HCT116 (cell line): ENCODE measurements at regions not wholly inside any gene's neighbourhood (a gene's known extent, or its start where the extent isn't known, plus 50 kb on each side); places are given as distances from the start of the nearest gene placed in this dataset.

ENCODE experiments used
- ATAC-seq: fragments of 200-7000 bp; cut with Tn5 transposase; 2 replicates; pipeline ENCODE4 v1.9.1; 2020; ENCODE audit warnings: mild to moderate bottlenecking, moderate library complexity
- BruUV-seq: library from RNA; stranded (reverse); fragments of 400-500 nt; replicated peaks from 2 replicates; lab custom pipeline; 2021; lab: Mats Ljungman, UMichigan
- CTCF ChIA-PET: fragments of 300-600 bp; sonication (Branson Sonifier 250); formaldehyde crosslinking; loops from one replicate; lab custom pipeline; 2021; ENCODE audit warnings: antibody characterized with exemption; lab: Charles Lee
- POLR2A ChIA-PET: fragments of 300-600, 350-600 bp; sonication (Branson Sonifier 250); formaldehyde crosslinking; loops from one replicate; lab custom pipeline; 2021; ENCODE audit warnings: antibody characterized with exemption; lab: Charles Lee
- RAD21 ChIA-PET, 2 experiments: fragments of 300-600 bp; sonication (Branson Sonifier 250); formaldehyde crosslinking; loops; one replicate each; lab custom pipeline; 2023; ENCODE audit warnings: low total read pairs in 2 of 2; ENCODE audit not compliant: uncharacterized antibody in 2 of 2, unreplicated experiment in 2 of 2, low non-redundant PET in 1 of 2; lab: Charles Lee
- DNase-seq: peaks from one replicate; pipeline ENCODE4 v3.0.0-alpha.2; 2010; ENCODE audit warnings: low read depth, low spot score
- H2AFZ ChIP-seq: fragments of 200-600 bp; shearing (Covaris generic), sonication (generic); 2 replicates; pipeline ENCODE4 v1.6.1; 2017; ENCODE audit warnings: low read depth, mixed run types, mixed read lengths, antibody characterized with exemption, low read length; ENCODE audit not compliant: poor library complexity, severe bottlenecking
- H3K27ac ChIP-seq: 2 replicates; pipeline ENCODE4 v1.5.1; 2012; ENCODE audit warnings: low read depth, low read length
- H3K27me3 ChIP-seq: fragments of 200-600 bp; sonication (generic); 2 replicates; pipeline ENCODE4 v1.6.1; 2016; ENCODE audit warnings: mixed run types, low read length, mixed read lengths; ENCODE audit not compliant: insufficient read depth
- H3K36me3 ChIP-seq, 2 experiments: fragments of 200-500 bp in 1 of 2; fragments of 200-600 bp in 1 of 2; sonication (Bioruptor generic) in 1 of 2; sonication (generic) in 1 of 2; 2 replicates each; pipeline versions ENCODE4 v1.5.1 to v1.6.1; 2014 to 2016; ENCODE audit warnings: low read length in 2 of 2, inconsistent platforms in 1 of 2, mixed read lengths in 1 of 2, mixed run types in 1 of 2; ENCODE audit not compliant: insufficient read depth in 2 of 2, control insufficient read depth in 1 of 2
- H3K4me1 ChIP-seq, 2 experiments: fragments of 200-600 bp in 1 of 2; sonication (generic) in 1 of 2; 2 replicates each; pipeline versions ENCODE4 v1.5.1 to v1.6.1; 2012 to 2017; ENCODE audit warnings: low read length in 2 of 2, inconsistent platforms in 1 of 2, mild to moderate bottlenecking in 1 of 2, mixed read lengths in 1 of 2, mixed run types in 1 of 2, moderate library complexity in 1 of 2; ENCODE audit not compliant: insufficient read depth in 2 of 2, control insufficient read depth in 1 of 2
- H3K4me2 ChIP-seq: fragments of 200-600 bp; sonication (generic); 2 replicates; pipeline ENCODE4 v1.6.1; 2017; ENCODE audit warnings: mixed run types, low read length, mixed read lengths
- H3K4me3 ChIP-seq, 2 experiments: fragments of 200-600 bp in 1 of 2; sonication (generic) in 1 of 2; replicated peaks in 1 of 2; 2 replicates each; pipeline ENCODE4 v1.5.1; 2011 to 2016; ENCODE audit warnings: low read length in 2 of 2, control low read depth in 1 of 2, low read depth in 1 of 2, mild to moderate bottlenecking in 1 of 2, mixed read lengths in 1 of 2, mixed run types in 1 of 2
- H3K79me2 ChIP-seq: fragments of 200-600 bp; sonication (generic); 2 replicates; pipeline ENCODE4 v1.6.1; 2017; ENCODE audit warnings: mild to moderate bottlenecking, mixed run types, low read length, moderate library complexity, mixed read lengths; ENCODE audit not compliant: insufficient read depth
- H3K9ac ChIP-seq: fragments of 200-600 bp; sonication (generic); 2 replicates; pipeline ENCODE4 v1.6.1; 2016; ENCODE audit warnings: low read length, mixed read lengths
- H3K9me2 ChIP-seq: fragments of 200-600 bp; sonication (generic), shearing (Covaris generic); 2 replicates; pipeline ENCODE4 v1.6.1; 2017; ENCODE audit warnings: mixed run types, mild to moderate bottlenecking, moderate library complexity; ENCODE audit not compliant: insufficient read depth
- H3K9me3 ChIP-seq, 2 experiments: fragments of 200-500 bp in 1 of 2; fragments of 200-600 bp in 1 of 2; sonication (Bioruptor generic) in 1 of 2; sonication (generic) in 1 of 2; 2 replicates each; pipeline ENCODE4 v1.6.1; 2014 to 2017; ENCODE audit warnings: low read length in 2 of 2, mixed read lengths in 2 of 2, inconsistent platforms in 1 of 2, low read depth in 1 of 2, mild to moderate bottlenecking in 1 of 2, mixed run types in 1 of 2, moderate library complexity in 1 of 2; ENCODE audit not compliant: control insufficient read depth in 1 of 2, insufficient read depth in 1 of 2
- H4K20me1 ChIP-seq: fragments of 200-600 bp; sonication (generic), shearing (Covaris generic); 2 replicates; pipeline ENCODE4 v1.6.1; 2017; ENCODE audit warnings: mixed run types, mild to moderate bottlenecking, moderate library complexity; ENCODE audit not compliant: insufficient read depth
- CBX3 ChIP-seq: IDR thresholded peaks from 2 replicates; pipeline ENCODE4 v1.6.1; 2012; ENCODE audit warnings: low read depth
- CEBPB ChIP-seq: IDR thresholded peaks from 2 replicates; pipeline ENCODE4 v1.6.1; 2012; ENCODE audit warnings: low read depth
- ELF1 ChIP-seq: IDR thresholded peaks from 2 replicates; pipeline ENCODE4 v1.6.1; 2012; ENCODE audit warnings: low read depth, borderline replicate concordance
- EZH2 ChIP-seq: fragments of 200-600 bp; sonication (generic); IDR thresholded peaks from 2 replicates; pipeline ENCODE4 v1.6.1; 2017; ENCODE audit warnings: antibody characterized with exemption, mixed run types
- POLR2AphosphoS5 ChIP-seq: IDR thresholded peaks from 2 replicates; pipeline ENCODE4 v1.6.1; 2011; ENCODE audit warnings: mild to moderate bottlenecking, low read depth, low read length, moderate library complexity
- SIN3A ChIP-seq: IDR thresholded peaks from 2 replicates; pipeline ENCODE4 v1.6.1; 2012; ENCODE audit warnings: low read depth
- intact Hi-C: fragments of 100-400 bp; cut with micrococcal nuclease; formaldehyde crosslinking; loops from 2 replicates; pipeline ENCODE4 v1.10.0; 2022
- TF ChIP-seq, protein P1 (sequence below): IDR thresholded peaks from 2 replicates; pipeline ENCODE4 v1.6.1; 2011; ENCODE audit warnings: mild to moderate bottlenecking, low read length, moderate library complexity; ENCODE audit not compliant: insufficient replicate concordance; ENCODE audit errors: extremely low read depth
- TF ChIP-seq, protein P2 (sequence below), 3 experiments: fragments of 200-600 bp in 1 of 3; sonication (generic) in 1 of 3; IDR thresholded peaks in 2 of 3; conservative IDR thresholded peaks in 1 of 3; 2 replicates each; pipeline ENCODE4 v1.5.1; 2012 to 2017; ENCODE audit warnings: low read depth in 2 of 3, low read length in 2 of 3, antibody characterized with exemption in 1 of 3, borderline replicate concordance in 1 of 3, control low read depth in 1 of 3, mild to moderate bottlenecking in 1 of 3, mixed read lengths in 1 of 3, mixed run types in 1 of 3, moderate library complexity in 1 of 3; ENCODE audit not compliant: insufficient read depth in 1 of 3

DNA sequence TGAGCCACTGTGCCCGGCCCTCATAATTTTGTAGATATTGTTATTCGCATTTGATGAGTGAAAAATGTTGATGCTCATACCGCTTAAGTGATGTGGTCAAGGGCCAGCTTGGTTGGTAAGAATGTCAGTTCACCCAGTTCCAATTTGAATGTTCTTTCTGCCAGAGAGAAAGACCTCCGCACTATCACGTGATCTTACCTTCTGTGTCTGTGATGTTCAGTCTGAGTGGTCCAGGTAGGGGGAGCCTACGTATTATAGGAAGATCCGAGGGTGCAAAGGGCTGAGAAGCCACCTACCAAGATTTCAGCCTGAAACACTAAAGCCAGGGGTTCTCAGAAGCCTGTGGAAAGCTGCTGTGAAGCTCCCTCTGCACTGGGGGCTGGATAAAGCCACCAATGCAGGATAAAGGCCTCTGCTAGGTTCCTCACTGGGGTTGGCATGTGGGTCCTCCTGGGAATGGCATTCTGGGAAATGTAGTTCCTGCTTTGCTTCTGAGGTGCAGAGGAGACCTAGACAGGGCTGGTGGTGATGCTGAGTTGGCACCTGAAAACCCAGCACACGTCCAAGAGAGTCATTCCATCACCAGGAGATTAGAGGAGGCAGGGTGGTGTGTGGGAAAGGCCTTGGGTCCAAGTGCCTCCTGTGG lies 64.7 kb upstream of the AOAH start:
- ChIA-PET POLR2A (no interaction called here), RAD21 (no interaction called here), CTCF (no interaction called here)
- no peak overlapping the region for H3K9ac ChIP-seq
- H3K79me2 ChIP-seq = no peaks in the 10 kb centered on the region
- ATAC-seq (no peak), DNase-seq (no peak)
- no peak overlapping the region for H3K4me2 ChIP-seq
- H4K20me1 ChIP-seq = no peaks in the 10 kb centered on the region
- H3K9me3 ChIP-seq = no peaks in the 10 kb centered on the region
- no peaks in the 10 kb centered on the region for H3K36me3 ChIP-seq
- H3K4me3 ChIP-seq = no peak overlapping the region
- no TSS peak for BruUV-seq
- no peaks in the 10 kb centered on the region for H3K9me2 ChIP-seq
- 0 out of 2 replicates have a peak, but pooled peaks cover 2% of the 10 kb centered on the region for H3K27me3 ChIP-seq
- intact Hi-C loops = no loop called here
- no peak for TF ChIP-seq CEBPB
- no peak for TF ChIP-seq POLR2AphosphoS5
- TF ChIP-seq, protein P1, sequence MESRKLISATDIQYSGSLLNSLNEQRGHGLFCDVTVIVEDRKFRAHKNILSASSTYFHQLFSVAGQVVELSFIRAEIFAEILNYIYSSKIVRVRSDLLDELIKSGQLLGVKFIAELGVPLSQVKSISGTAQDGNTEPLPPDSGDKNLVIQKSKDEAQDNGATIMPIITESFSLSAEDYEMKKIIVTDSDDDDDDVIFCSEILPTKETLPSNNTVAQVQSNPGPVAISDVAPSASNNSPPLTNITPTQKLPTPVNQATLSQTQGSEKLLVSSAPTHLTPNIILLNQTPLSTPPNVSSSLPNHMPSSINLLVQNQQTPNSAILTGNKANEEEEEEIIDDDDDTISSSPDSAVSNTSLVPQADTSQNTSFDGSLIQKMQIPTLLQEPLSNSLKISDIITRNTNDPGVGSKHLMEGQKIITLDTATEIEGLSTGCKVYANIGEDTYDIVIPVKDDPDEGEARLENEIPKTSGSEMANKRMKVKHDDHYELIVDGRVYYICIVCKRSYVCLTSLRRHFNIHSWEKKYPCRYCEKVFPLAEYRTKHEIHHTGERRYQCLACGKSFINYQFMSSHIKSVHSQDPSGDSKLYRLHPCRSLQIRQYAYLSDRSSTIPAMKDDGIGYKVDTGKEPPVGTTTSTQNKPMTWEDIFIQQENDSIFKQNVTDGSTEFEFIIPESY = no peak
- no peak for TF ChIP-seq CBX3
- TF ChIP-seq EZH2 = no peak
- no peak for TF ChIP-seq SIN3A
- TF ChIP-seq ELF1 = no peak
- TF ChIP-seq, protein P2, sequence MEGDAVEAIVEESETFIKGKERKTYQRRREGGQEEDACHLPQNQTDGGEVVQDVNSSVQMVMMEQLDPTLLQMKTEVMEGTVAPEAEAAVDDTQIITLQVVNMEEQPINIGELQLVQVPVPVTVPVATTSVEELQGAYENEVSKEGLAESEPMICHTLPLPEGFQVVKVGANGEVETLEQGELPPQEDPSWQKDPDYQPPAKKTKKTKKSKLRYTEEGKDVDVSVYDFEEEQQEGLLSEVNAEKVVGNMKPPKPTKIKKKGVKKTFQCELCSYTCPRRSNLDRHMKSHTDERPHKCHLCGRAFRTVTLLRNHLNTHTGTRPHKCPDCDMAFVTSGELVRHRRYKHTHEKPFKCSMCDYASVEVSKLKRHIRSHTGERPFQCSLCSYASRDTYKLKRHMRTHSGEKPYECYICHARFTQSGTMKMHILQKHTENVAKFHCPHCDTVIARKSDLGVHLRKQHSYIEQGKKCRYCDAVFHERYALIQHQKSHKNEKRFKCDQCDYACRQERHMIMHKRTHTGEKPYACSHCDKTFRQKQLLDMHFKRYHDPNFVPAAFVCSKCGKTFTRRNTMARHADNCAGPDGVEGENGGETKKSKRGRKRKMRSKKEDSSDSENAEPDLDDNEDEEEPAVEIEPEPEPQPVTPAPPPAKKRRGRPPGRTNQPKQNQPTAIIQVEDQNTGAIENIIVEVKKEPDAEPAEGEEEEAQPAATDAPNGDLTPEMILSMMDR (IDR thresholded peaks at IDR 0.05 in 2 of 3, conservative IDR thresholded peaks at IDR 0.05 in 1 of 3; ENCODE audit: borderline replicate concordance in 1 of 3, insufficient read depth in 1 of 3, low read depth in 2 of 3, low read length in 2 of 3) = no peak
- no peak overlapping the region for H2AFZ ChIP-seq
- no peak overlapping the region for H3K27ac ChIP-seq
- no peaks in the 10 kb centered on the region for H3K4me1 ChIP-seq
